SK-N-SH (cell line): ENCODE measurements at regions not wholly inside any gene's neighbourhood (a gene's known extent, or its start where the extent isn't known, plus 50 kb on each side); places are given as distances from the start of the nearest gene placed in this dataset.

Experiments used
- CTCF ChIA-PET: fragments of 300-600, 350-600 bp; formaldehyde crosslinking; extraction: SDS; loops from one replicate; lab custom pipeline; 2021; lab: Yijun Ruan, JAX
- POLR2A ChIA-PET: fragments of 350-600 bp; sonication (Branson Sonifier 250); formaldehyde crosslinking; extraction: SDS; loops from one replicate; lab custom pipeline; 2020; ENCODE audit warnings: antibody characterized with exemption, inconsistent platforms; lab: Yijun Ruan, JAX
- DNase-seq: peaks from one replicate; pipeline ENCODE4 v3.0.0; 2012
- H2AFZ ChIP-seq: fragments of 200-600 bp; sonication (generic); 2 replicates; pipeline ENCODE4 v1.8.1; 2016; ENCODE audit warnings: antibody characterized with exemption, mild to moderate bottlenecking, low read depth
- H3F3A ChIP-seq: fragments of 200-600 bp; sonication (generic); replicated peaks from 2 replicates; pipeline ENCODE3; 2016; ENCODE audit warnings: antibody characterized with exemption, mild to moderate bottlenecking; ENCODE audit not compliant: insufficient read depth
- H3K27ac ChIP-seq, 2 experiments: fragments of 200-500 bp in 1 of 2; fragments of 200-600 bp in 1 of 2; sonication (Bioruptor generic) in 1 of 2; sonication (generic), shearing (Covaris generic) in 1 of 2; 2 replicates each; pipeline versions ENCODE4 v1.5.1 to v1.6.1; 2014 to 2016; ENCODE audit warnings: low read depth in 2 of 2, inconsistent platforms in 1 of 2, low read length in 1 of 2, mild to moderate bottlenecking in 1 of 2, mixed read lengths in 1 of 2
- H3K27me3 ChIP-seq: fragments of 200-600 bp; sonication (generic), shearing (Covaris generic); 2 replicates; pipeline ENCODE4 v1.6.1; 2016; ENCODE audit warnings: mixed run types; ENCODE audit not compliant: insufficient read depth
- H3K36me3 ChIP-seq, 2 experiments: fragments of 200-500 bp in 1 of 2; fragments of 200-600 bp in 1 of 2; sonication (Bioruptor generic) in 1 of 2; sonication (generic) in 1 of 2; replicated peaks in 1 of 2; 2 replicates each; pipeline versions ENCODE3 to v1.5.1; 2014 to 2016; ENCODE audit warnings: low read length in 1 of 2, mild to moderate bottlenecking in 1 of 2; ENCODE audit not compliant: insufficient read depth in 2 of 2, control insufficient read depth in 1 of 2
- H3K4me1 ChIP-seq, 2 experiments: fragments of 200-500 bp in 1 of 2; fragments of 200-600 bp in 1 of 2; sonication (Bioruptor generic) in 1 of 2; sonication (generic), shearing (Covaris generic) in 1 of 2; 2 replicates each; pipeline versions ENCODE4 v1.5.1 to v1.6.1; 2014 to 2016; ENCODE audit warnings: low read depth in 1 of 2, low read length in 1 of 2, mixed run types in 1 of 2; ENCODE audit not compliant: insufficient read depth in 2 of 2, control insufficient read depth in 1 of 2
- H3K4me2 ChIP-seq: fragments of 200-600 bp; sonication (generic), shearing (Covaris generic); 2 replicates; pipeline ENCODE4 v1.6.1; 2017; ENCODE audit warnings: mixed run types
- H3K4me3 ChIP-seq, 2 experiments: fragments of 200-500 bp in 1 of 2; fragments of 200-600 bp in 1 of 2; sonication (Bioruptor generic) in 1 of 2; sonication (generic), shearing (Covaris generic) in 1 of 2; 2 replicates each; pipeline versions ENCODE4 v1.5.1 to v1.8.1; 2014 to 2016; ENCODE audit warnings: low read depth in 2 of 2, inconsistent platforms in 1 of 2, low read length in 1 of 2, mild to moderate bottlenecking in 1 of 2, mixed read lengths in 1 of 2, moderate library complexity in 1 of 2
- H3K79me2 ChIP-seq: fragments of 200-600 bp; sonication (generic); 2 replicates; pipeline ENCODE4 v1.8.1; 2017; ENCODE audit warnings: mild to moderate bottlenecking; ENCODE audit not compliant: insufficient read depth
- H3K9ac ChIP-seq: fragments of 200-600 bp; sonication (generic); 2 replicates; pipeline ENCODE4 v1.6.1; 2017; ENCODE audit warnings: mixed run types
- H3K9me2 ChIP-seq: fragments of 200-600 bp; sonication (generic); 2 replicates; pipeline ENCODE4 v1.6.1; 2017; ENCODE audit warnings: mixed run types
- H3K9me3 ChIP-seq: fragments of 200-600 bp; sonication (generic); 2 replicates; pipeline ENCODE4 v1.6.1; 2017; ENCODE audit warnings: mixed run types, mild to moderate bottlenecking, moderate library complexity
- H4K20me1 ChIP-seq: fragments of 200-600 bp; sonication (generic); 2 replicates; pipeline ENCODE4 v1.6.1; 2017; ENCODE audit warnings: mild to moderate bottlenecking, mixed run types; ENCODE audit not compliant: insufficient read depth
- FOXJ3 ChIP-seq: sonication (generic); formaldehyde crosslinking; IDR thresholded peaks from 2 replicates; pipeline ENCODE4 v1.5.1; 2020; ENCODE audit warnings: mild to moderate bottlenecking, missing genetic modification reagents
- GATA2 ChIP-seq: sonication (generic); formaldehyde crosslinking; IDR thresholded peaks from 2 replicates; pipeline ENCODE4 v1.5.0; 2020; ENCODE audit warnings: mild to moderate bottlenecking, missing genetic modification reagents
- SIN3A ChIP-seq: IDR thresholded peaks from 2 replicates; pipeline ENCODE4 v1.6.1; 2012; ENCODE audit warnings: low read depth, mild to moderate bottlenecking, low read length, moderate library complexity, borderline replicate concordance
- WGBS: methylation state at CpG from one replicate; pipeline ENCODE4 v1.1.6; 2017; ENCODE audit warnings: low lambda C conversion rate; 5-methylcytosine and 5-hydroxymethylcytosine counted together
- TF ChIP-seq, protein P1 (sequence below): fragments of 150-350 bp; IDR thresholded peaks from 2 replicates; pipeline ENCODE4 v1.6.1; 2017; ENCODE audit warnings: antibody characterized with exemption, low read length, low read depth, borderline replicate concordance

- H3K9ac ChIP-seq: no peak overlapping the region
- no peaks in the 10 kb centered on the region for H3K27me3 ChIP-seq
- no peak overlapping the region for H3K4me2 ChIP-seq
- POLR2A ChIA-PET: no interaction called here
- H4K20me1 ChIP-seq: no peaks in the 10 kb centered on the region
- no peaks in the 10 kb centered on the region for H3K79me2 ChIP-seq
- no peaks in the 10 kb centered on the region for H3K4me1 ChIP-seq
- no peaks in the 10 kb centered on the region for H3F3A ChIP-seq
- CTCF ChIA-PET: no interaction called here
- H3K4me3 ChIP-seq: no peak overlapping the region
- H2AFZ ChIP-seq: no peak overlapping the region
- H3K9me2 ChIP-seq: no peaks in the 10 kb centered on the region
- H3K9me3 ChIP-seq: no peaks in the 10 kb centered on the region
- H3K27ac ChIP-seq: no peak overlapping the region
- no peak for DNase-seq
- H3K36me3 ChIP-seq: no peaks in the 10 kb centered on the region
- 42% methylated on average over 2 of the region's 2 CpGs for WGBS
- TF ChIP-seq SIN3A (no peak), GATA2 (no peak)
- TF ChIP-seq, protein P1, sequence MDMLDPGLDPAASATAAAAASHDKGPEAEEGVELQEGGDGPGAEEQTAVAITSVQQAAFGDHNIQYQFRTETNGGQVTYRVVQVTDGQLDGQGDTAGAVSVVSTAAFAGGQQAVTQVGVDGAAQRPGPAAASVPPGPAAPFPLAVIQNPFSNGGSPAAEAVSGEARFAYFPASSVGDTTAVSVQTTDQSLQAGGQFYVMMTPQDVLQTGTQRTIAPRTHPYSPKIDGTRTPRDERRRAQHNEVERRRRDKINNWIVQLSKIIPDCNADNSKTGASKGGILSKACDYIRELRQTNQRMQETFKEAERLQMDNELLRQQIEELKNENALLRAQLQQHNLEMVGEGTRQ: no peak
Measured at GRCh38 chr3:143210141-143210540, 90.6 kb downstream of the CHST2 start.

DNA sequence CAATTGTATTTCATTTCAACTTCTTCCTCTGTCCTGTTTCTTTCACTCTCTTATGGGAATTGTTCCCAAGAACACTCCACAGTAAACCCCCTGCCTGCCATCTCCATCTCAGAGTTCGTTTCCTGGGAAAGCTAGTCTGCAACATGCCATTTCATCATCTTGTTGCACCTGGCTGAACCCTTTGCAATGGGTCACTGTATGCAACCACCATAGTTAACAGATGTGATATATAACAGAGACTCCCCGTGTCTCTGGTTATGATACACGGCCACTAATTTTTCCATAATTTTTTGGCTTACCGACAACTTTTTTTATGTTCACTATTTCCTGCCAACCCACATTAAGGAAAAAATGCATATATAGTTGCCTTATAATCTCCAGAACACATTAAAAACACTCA, 95.5 kb downstream of the CHST2 start:
- CTCF ChIA-PET: interaction anchor here (1.0 to 1.2 kb wide), 2 partner anchors 17 to 107 kb away, joined by 3 read pairs; no protein-coding TSS in a partner anchor
- Histone ChIP-seq H3K79me2 (no peaks in the 10 kb centered on the region), H3K9me2 (no peaks in the 10 kb centered on the region), H3K36me3 (no peaks in the 10 kb centered on the region), H3K9ac (no peak overlapping the region), H4K20me1 (no peaks in the 10 kb centered on the region), H3K4me3 (no peak overlapping the region), H3K27ac (no peak overlapping the region), H2AFZ (no peak overlapping the region), H3K4me1 (no peaks in the 10 kb centered on the region), H3K27me3 (no peaks in the 10 kb centered on the region), H3K4me2 (no peak overlapping the region), H3K9me3 (no peaks in the 10 kb centered on the region), H3F3A (no peaks in the 10 kb centered on the region)
- TF ChIP-seq FOXJ3: no peak
- no peak for DNase-seq
- POLR2A ChIA-PET: no interaction called here
- WGBS: 38% methylated on average over 4 of the region's 4 CpGs
